CD4-positive, alpha-beta T cell treated with Interleukin-4 for 4 hours (primary cell): ENCODE measurements at regions not wholly inside any gene's neighbourhood (a gene's known extent, or its start where the extent isn't known, plus 50 kb on each side); places are given as distances from the start of the nearest gene placed in this dataset.

Source experiments
- DNase-seq: peaks from one replicate; pipeline ENCODE4 v3.0.0-alpha.2; 2020

GRCh38 chr16:13291591-13292333 lies 390.4 kb downstream of the SHISA9 start:
- DNase-seq, result no peak

DNA sequence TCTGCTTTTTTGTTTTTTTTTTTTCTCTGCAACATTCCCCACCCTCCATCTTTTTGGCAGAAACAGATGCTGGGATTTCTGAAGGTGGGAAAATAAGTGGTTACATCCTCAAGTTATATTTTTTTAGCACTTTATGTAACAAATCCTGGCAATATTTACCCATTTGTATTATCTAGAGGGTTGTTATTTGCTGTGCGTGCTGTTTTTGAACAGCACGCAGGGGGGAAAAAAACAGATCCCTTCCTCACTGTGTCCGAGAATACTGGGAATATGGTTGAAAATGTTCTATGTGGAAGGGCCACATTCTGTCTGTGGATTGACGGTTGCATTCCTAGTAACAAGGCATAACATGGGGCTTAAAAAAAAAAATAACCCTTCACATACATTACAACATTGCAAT lies 394.8 kb downstream of the SHISA9 start:
- no peak for DNase-seq

DNA sequence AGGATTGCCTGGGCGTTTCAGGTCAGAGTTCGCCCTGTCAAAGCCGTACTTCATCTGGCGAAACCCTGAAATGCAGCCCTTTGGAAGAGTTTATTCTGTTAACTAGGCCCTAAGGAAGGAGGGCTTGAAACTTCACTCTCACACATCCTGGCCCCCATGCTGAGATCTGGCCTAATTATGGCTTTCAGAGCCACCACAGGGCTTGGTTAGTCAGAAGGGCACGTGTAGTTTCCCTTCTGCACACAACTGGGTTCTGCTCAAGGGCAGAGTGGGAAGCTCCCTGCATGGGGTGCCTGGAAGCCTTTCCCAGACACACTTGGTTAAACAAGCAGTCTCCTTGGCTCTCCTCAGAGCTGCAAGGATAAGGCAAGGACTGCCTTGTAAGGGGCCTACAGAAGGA lies 397.3 kb downstream of the SHISA9 start:
- DNase-seq, result no peak

DNA sequence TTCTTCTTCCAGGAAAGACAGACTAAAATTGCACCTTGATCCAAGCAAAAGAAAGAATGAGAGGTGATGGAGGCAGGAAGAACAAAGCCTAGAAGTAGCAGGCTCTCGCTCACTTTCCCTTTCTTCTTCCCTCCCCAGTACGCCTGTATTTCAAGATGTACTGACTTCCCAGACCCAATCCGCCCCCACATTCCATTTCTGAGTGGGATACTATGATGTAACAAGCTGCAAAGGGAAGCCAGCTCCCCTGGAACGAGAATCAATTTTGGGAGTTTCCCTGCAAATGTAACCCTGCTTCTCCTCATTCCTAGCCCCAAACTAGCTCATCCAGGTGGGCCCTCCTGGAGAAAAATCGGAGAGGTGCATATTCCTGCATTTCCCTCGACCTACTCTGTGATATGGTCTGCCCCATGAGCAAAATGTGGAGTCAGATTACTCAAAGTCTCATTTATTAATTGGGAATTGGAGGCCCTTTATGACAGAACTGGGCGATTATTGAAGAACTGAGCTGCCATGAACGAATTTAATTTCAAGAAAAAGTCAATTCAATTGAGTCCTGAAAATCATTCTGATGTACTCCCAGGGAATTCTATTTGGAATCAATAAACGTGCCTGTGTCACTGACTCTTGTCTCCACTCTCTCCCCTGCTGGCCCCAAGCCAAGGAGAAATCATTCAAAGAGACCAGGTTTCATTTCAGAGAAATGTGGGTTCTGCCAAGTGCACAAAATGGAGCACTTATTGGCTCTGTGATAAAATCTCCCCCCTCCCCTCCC lies 398.9 kb downstream of the SHISA9 start:
- DNase-seq, result no peak

- DNase-seq, result no peak
Measured at GRCh38 chr16:13305019-13305755, 403.8 kb downstream of the SHISA9 start.

GRCh38 chr16:13306161-13306995 lies 405.0 kb downstream of the SHISA9 start:
- DNase-seq, result no peak

DNA sequence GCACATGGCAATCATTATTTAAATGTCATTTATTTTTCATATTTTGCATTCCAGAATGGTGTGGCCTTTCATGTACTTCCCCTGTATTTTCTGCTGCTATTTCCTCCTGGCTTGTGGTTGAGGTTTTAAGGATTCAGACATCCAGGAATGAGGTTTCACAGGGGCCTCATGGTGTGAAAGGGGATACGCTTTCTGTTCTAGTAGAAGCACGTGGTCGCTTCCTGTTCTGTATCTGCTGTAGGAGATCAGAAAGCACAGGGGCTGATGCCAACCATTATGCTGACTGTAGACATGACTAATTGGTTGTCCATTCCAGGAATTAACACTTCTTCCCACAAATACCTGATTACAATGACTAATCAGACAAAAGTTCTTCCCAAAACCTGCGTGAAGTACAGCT lies 405.9 kb downstream of the SHISA9 start:
- no peak for DNase-seq

DNA sequence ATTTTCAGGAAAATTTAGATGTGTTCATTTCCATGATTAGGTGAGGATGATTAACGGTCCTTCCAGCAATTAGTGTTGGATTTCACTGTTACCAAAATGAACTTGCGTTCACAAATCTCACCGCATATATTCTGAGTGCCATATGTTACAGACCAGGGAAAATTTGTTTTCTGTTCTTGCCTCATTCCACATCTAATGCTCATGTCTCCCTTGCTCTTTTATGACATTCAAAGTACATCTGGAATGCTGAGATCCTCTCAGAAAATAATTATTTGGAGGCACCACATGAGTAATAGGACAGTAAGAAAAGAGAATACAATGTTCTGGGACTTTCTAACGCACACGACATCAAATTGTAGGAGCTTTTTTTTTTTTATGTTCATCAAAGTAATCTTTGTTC lies 406.5 kb downstream of the SHISA9 start:
- no peak for DNase-seq

DNA sequence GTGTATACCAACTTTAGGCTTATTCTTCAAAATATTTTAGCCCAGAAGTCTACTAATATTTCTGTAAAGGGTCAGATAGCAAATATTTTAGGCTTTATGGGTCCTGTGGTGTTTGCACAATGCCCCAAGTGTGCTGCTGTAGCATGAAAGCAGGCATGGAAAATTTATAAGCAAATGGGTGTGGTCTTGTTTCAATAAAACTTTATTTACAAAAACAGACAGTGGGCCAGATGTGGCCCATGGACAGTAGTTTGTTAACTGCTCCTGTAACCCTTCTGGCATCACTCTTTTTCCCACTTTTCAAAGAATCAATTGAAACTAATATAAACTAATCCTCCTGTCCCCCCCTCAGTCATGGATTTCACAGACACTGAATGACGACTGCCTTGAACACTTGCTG lies 410.7 kb downstream of the SHISA9 start:
- no peak for DNase-seq

GRCh38 chr16:13313351-13313750 lies 412.0 kb downstream of the SHISA9 start:
- no peak for DNase-seq

DNA sequence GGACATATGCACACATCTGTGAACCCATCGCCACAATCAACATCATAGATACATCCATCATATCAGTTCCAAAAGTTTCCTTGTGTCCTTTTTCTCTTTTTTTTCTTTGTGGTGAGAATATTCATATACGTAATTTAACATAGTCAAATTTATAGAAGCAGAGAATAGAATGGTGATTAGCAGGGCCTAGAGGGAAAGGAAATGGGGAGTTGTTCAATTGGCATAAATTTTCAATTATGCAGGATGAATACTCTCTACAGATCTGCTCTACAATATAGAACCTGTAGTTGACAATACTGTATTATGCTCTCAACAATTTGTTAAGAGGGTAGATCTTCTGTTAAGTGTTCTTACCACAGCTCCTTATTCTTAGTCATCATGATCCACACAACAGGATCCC lies 413.2 kb downstream of the SHISA9 start:
- no peak for DNase-seq

GRCh38 chr16:13315642-13316427 lies 414.4 kb downstream of the SHISA9 start:
- DNase-seq, result no peak

GRCh38 chr16:13322336-13322735 lies 420.9 kb downstream of the SHISA9 start:
- DNase-seq, result no peak

DNA sequence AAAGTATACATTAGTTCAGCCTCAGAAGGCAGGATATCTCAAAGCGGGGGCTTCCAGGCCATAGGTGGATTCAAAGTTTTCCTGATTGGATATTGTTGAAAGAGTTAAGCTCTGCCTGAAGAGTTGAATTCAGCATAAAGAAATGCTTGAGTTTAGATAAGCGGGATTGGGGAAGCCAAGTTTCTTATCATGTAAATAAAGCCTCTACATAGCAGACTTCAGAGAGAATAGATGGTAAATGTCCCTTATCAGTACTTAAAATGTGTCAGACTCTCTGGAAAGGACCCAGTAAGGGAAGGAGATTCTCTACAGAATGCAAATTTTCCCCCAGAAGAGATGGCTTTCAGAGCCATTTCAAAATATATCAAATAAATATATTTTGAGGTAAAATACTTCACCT lies 423.5 kb downstream of the SHISA9 start:
- no peak for DNase-seq

DNA sequence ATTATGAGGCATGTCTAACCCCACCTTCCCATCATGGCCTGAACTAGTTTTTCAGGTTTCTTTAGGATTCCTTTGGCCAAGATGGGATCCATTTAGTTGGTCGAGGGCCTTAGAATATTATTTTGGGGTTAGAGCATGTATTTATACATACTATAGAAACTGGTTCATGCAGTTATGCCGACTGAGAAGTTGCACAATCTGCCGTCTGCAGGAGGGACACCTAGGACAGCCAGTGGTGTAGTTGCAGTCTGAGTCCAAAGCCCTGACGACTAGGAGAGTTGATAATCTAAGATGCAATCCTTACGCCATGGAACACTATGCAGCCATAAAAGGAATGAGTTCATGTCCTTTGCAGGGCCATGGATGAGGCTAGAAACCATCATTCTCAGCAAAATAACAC lies 424.0 kb downstream of the SHISA9 start:
- no peak for DNase-seq

- DNase-seq, result no peak
Measured at GRCh38 chr16:13331918-13332317, 430.5 kb downstream of the SHISA9 start.

- DNase-seq, result no peak
Measured at GRCh38 chr16:13332713-13333255, 431.4 kb downstream of the SHISA9 start.

- DNase-seq, result no peak
Measured at GRCh38 chr16:13333336-13333735, 431.9 kb downstream of the SHISA9 start.

GRCh38 chr16:13335879-13336278 lies 434.5 kb downstream of the SHISA9 start:
- no peak for DNase-seq

DNA sequence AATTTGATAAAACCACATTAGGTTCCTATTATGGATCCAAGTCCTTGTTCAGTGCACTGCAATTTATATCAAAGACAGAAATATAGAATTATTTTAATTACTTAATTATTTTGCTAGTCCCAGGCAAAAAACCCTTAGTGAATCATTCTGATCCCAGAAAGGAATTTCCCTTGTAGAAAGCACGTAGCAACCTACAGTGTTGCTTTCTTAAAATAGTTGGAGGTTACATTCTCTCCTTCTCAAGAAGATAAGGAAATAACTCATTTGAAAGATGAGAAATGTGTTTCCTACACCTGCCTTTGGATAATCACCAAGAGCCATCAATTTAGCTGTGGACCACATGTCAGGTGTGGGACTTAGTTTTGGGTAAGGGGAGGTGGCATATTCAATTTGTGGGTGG lies 434.9 kb downstream of the SHISA9 start:
- no peak for DNase-seq
